ENCODE measurements at regions not wholly inside any gene's neighbourhood (a gene's known extent, or its start where the extent isn't known, plus 50 kb on each side); places are given as distances from the start of the nearest gene placed in this dataset.

- no peak for TF ChIP-seq GATA2 (IDR thresholded peaks at IDR 0.05; ENCODE audit: low read depth, low read length)
- no peak for TF ChIP-seq GATA3 (IDR thresholded peaks at IDR 0.05; ENCODE audit: low read depth, low read length)
Observed at GRCh38 chr11:33419924-33420323, 162.7 kb downstream of the HIPK3 start.
